Lower lobe of right lung (tissue), 2 donors: ENCODE measurements at regions not wholly inside any gene's neighbourhood (a gene's known extent, or its start where the extent isn't known, plus 50 kb on each side); places are given as distances from the start of the nearest gene placed in this dataset.

Experiments
- ATAC-seq, 2 donors: fragments of 200-7000 bp; cut with Tn5 transposase; one replicate each; pipeline ENCODE4 v1.9.1; 2020 to 2022; ENCODE audit warnings: mild to moderate bottlenecking in 2 of 2, moderate library complexity in 2 of 2
- DNase-seq: peaks from one replicate; pipeline ENCODE4 v3.0.0-alpha.2; 2020
- H3K27ac ChIP-seq: fragments of 200-600 bp; one replicate; pipeline ENCODE4 v1.8.0; 2022
- H3K27me3 ChIP-seq: fragments of 200-600 bp; one replicate; pipeline ENCODE4 v1.8.0; 2022; ENCODE audit warnings: low read depth
- H3K36me3 ChIP-seq: fragments of 200-600 bp; one replicate; pipeline ENCODE4 v1.8.0; 2022; ENCODE audit warnings: mild to moderate bottlenecking
- H3K4me1 ChIP-seq: fragments of 200-600 bp; one replicate; pipeline ENCODE4 v1.8.0; 2022
- H3K4me3 ChIP-seq: fragments of 200-600 bp; one replicate; pipeline ENCODE4 v1.8.0; 2022; ENCODE audit warnings: mild to moderate bottlenecking
- H3K9me3 ChIP-seq: fragments of 200-600 bp; one replicate; pipeline ENCODE4 v1.8.0; 2022
- intact Hi-C: fragments of 100-400 bp; cut with DNase I; formaldehyde crosslinking; loops from one replicate; pipeline ENCODE4 v1.11.0; 2022
- TF ChIP-seq, protein P1 (sequence below): fragments of 200-600 bp; IDR thresholded peaks from one replicate; pipeline ENCODE4 v1.8.0; 2022; ENCODE audit warnings: antibody characterized with exemption, mild to moderate bottlenecking
- donor health status: DM: no; HTN: yes; CAD: no; lungs with severe emphysema.

DNA sequence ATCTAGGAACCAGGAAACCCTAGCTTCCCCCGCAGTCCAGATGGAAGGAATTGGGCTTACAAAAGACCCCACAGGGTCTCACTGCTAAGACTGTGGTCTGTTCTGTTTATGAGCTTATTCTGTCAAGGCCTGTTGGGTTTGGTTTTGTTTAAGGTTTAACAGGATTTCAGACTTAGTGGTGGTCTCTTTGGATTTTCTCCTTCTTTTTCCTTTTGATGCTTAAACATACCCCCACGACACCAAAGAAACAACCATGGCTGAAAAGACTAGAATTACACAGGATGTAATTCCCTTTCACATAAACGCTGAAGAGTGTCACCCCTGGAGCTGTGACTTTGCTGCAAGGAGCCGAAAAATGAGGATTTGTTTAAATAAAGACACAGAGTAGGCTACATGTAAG, 408.6 kb downstream of the PREX1 start:
- H3K27ac ChIP-seq = no peak overlapping the region
- intact Hi-C loops = no loop called here
- H3K27me3 ChIP-seq = peaks cover 16% of the 10 kb centered on the region
- TF ChIP-seq, protein P1, sequence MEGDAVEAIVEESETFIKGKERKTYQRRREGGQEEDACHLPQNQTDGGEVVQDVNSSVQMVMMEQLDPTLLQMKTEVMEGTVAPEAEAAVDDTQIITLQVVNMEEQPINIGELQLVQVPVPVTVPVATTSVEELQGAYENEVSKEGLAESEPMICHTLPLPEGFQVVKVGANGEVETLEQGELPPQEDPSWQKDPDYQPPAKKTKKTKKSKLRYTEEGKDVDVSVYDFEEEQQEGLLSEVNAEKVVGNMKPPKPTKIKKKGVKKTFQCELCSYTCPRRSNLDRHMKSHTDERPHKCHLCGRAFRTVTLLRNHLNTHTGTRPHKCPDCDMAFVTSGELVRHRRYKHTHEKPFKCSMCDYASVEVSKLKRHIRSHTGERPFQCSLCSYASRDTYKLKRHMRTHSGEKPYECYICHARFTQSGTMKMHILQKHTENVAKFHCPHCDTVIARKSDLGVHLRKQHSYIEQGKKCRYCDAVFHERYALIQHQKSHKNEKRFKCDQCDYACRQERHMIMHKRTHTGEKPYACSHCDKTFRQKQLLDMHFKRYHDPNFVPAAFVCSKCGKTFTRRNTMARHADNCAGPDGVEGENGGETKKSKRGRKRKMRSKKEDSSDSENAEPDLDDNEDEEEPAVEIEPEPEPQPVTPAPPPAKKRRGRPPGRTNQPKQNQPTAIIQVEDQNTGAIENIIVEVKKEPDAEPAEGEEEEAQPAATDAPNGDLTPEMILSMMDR = no peak
- DNase-seq (no peak), ATAC-seq (no peak)
- no peak overlapping the region for H3K4me3 ChIP-seq
- no peaks in the 10 kb centered on the region for H3K9me3 ChIP-seq
- H3K4me1 ChIP-seq = no peaks in the 10 kb centered on the region
- no peaks in the 10 kb centered on the region for H3K36me3 ChIP-seq

DNA sequence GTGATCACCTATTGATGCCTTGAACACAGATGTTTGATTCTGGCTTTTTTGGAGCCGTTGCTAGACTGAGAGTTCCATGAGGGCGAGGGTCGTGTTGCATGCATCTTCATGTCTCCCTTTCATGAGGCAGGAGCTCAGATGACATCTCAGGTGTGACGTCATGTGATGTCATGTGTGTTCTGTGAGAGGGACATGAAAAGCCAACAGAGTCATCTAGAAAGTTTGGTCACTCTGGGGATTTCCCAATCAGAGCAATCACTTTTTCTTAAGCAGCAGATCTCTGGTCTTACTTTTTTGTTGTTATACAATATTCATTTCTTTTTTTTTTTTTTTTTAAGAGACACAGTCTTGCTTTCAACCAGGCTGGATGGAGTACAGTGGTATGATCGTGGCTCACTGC, 411.8 kb downstream of the PREX1 start:
- TF ChIP-seq, protein P1 = no peak
- no peaks in the 10 kb centered on the region for H3K36me3 ChIP-seq

DNA sequence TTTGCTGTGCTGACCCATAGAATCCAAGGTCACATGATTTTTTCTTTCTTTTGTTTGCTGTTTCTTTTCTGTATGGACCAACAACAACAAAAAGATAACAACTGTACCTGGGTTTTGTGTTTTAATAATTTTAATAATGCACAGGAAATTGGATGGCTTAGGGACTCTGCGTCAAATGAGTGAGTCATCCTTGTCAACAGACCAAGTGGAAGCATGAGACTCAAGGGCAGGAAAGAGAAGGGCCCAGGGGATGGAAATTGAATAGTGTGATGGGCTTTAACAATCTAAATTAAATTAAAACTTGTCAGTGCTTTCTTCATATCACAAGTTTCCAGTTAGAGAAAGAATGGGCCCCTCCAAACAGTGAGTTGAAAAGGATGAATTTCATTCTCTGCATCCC, 413.0 kb downstream of the PREX1 start:
- Histone ChIP-seq H3K27ac (no peak overlapping the region), H3K27me3 (peaks cover 5% of the 10 kb centered on the region), H3K4me1 (no peaks in the 10 kb centered on the region), H3K9me3 (no peaks in the 10 kb centered on the region), H3K36me3 (no peaks in the 10 kb centered on the region), H3K4me3 (no peak overlapping the region)
- DNase-seq = no peak
- ATAC-seq = no peak
- intact Hi-C loops = no loop called here
- TF ChIP-seq, protein P1 = no peak

More for the DNA sequence above, 411.8 kb downstream of the PREX1 start:
- Histone ChIP-seq H3K9me3 (no peaks in the 10 kb centered on the region), H3K4me1 (no peaks in the 10 kb centered on the region), H3K27ac (no peak overlapping the region), H3K4me3 (no peak overlapping the region), H3K27me3 (peaks cover 5% of the 10 kb centered on the region)
- intact Hi-C loops = no loop called here
- ATAC-seq (no peak), DNase-seq (no peak)

DNA sequence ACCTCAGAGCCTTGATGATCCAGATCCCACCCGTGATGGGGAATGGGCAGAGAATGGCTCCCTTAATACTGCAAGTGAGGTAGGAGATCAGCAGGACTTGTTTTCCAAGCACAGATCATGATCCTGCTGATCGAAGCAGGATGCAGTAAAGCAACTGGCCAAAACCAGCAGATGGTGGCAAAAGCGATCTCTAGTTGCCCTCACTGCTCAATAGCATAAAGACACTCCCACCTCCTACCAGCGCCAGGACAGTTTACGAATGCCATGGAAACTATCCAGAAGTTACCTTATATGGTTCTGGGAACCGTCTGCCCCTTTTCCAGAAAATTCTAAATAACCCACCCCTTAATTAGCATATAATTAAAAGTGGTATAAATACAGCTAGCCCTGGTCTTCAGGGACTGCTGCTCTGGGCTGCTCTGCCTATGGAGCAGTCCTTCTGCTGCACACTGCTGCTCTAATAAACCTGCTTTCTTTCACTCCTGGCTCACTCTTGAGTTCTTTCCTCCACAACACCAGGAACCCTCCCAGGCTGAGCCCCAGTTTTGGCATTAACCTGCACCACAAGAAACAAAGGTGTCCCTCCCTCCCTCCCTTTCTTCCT, 415.8 kb downstream of the PREX1 start:
- Histone ChIP-seq H3K9me3 (no peaks in the 10 kb centered on the region), H3K4me3 (no peak overlapping the region), H3K27ac (no peak overlapping the region), H3K4me1 (no peaks in the 10 kb centered on the region), H3K36me3 (no peaks in the 10 kb centered on the region), H3K27me3 (peaks cover 9% of the 10 kb centered on the region)
- TF ChIP-seq, protein P1 = no peak
- DNase-seq (no peak), ATAC-seq (no peak)
- intact Hi-C loops = no loop called here

DNA sequence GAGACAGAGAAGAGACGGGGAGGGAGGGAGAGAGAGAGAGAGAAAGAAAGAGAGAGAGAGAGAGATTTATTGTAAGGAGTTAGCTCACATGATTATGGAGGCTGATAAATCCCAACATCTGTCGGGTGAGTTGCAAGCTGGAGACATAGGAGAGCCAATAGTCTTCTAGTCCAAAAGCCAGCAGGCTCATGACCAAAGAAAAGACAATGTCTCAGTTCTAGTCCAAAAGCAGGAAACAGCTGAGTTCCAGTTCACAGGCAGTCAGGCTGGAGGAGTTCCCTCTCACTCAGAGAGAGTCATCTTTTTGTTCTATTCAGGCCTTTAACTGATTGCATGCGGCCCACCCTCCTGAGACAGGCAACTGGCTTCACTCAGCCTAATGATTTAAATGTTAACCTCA, 416.6 kb downstream of the PREX1 start:
- H3K27ac ChIP-seq = no peak overlapping the region
- no peak overlapping the region for H3K4me3 ChIP-seq
- H3K27me3 ChIP-seq = peaks cover 9% of the 10 kb centered on the region
- intact Hi-C loops = no loop called here
- DNase-seq = no peak
- no peaks in the 10 kb centered on the region for H3K4me1 ChIP-seq
- H3K36me3 ChIP-seq = no peaks in the 10 kb centered on the region
- TF ChIP-seq, protein P1 = no peak
- ATAC-seq = no peak
- no peaks in the 10 kb centered on the region for H3K9me3 ChIP-seq
